ENCODE measurements at regions not wholly inside any gene's neighbourhood (a gene's known extent, or its start where the extent isn't known, plus 50 kb on each side); places are given as distances from the start of the nearest gene placed in this dataset.

GRCh38 chr4:178165251-178165950, 723.2 kb upstream of the AGA start:
- TF ChIP-seq CTCF (IDR thresholded peaks at IDR 0.05; ENCODE audit: control insufficient read depth, insufficient read depth, low read depth, low read length, missing control alignments) = no peak
- no peak overlapping the region for H3K4me3 ChIP-seq (ENCODE audit: control insufficient read depth, low read depth, low read length)
- DNase-seq (ENCODE audit: low read depth) = no peak

- DNase-seq (ENCODE audit: low read depth) = no peak
- no peak overlapping the region for H3K4me3 ChIP-seq (ENCODE audit: control insufficient read depth, low read depth, low read length)
- no peak for TF ChIP-seq CTCF (IDR thresholded peaks at IDR 0.05; ENCODE audit: control insufficient read depth, insufficient read depth, low read depth, low read length, missing control alignments)
Measured at GRCh38 chr4:178165951-178166308, 723.7 kb upstream of the AGA start.

- no peak for TF ChIP-seq CTCF (IDR thresholded peaks at IDR 0.05; ENCODE audit: control insufficient read depth, insufficient read depth, low read depth, low read length, missing control alignments)
- DNase-seq (ENCODE audit: low read depth) = no peak
- no peak overlapping the region for H3K4me3 ChIP-seq (ENCODE audit: control insufficient read depth, low read depth, low read length)
Measured at GRCh38 chr4:178173771-178174170, 731.5 kb upstream of the AGA start.

GRCh38 chr4:178174756-178175155, 732.5 kb upstream of the AGA start:
- H3K4me3 ChIP-seq (ENCODE audit: control insufficient read depth, low read depth, low read length) = no peak overlapping the region
- no peak for DNase-seq (ENCODE audit: low read depth)
- no peak for TF ChIP-seq CTCF (IDR thresholded peaks at IDR 0.05; ENCODE audit: control insufficient read depth, insufficient read depth, low read depth, low read length, missing control alignments)

DNA sequence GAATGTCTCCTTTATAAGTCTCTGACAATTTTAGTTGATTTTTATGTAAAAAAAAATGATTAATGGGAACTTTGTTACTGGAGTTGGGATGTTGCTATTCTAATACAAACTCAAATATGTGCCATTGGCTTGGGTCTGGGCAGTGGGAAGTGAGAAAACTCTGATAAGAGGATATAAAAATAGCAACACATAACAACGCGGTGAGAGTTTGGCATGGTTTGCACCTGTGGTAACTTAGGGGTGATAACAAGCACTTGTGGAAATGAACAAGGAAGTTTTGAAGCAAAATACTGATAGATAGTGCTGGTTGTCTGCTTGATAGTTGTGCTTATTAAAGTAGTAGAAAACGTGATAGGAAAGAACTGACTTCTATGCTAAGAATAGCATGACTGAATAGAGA, 743.3 kb upstream of the AGA start:
- no peak for TF ChIP-seq CTCF (IDR thresholded peaks at IDR 0.05; ENCODE audit: control insufficient read depth, insufficient read depth, low read depth, low read length, missing control alignments)
- no peak overlapping the region for H3K4me3 ChIP-seq (ENCODE audit: control insufficient read depth, low read depth, low read length)
- DNase-seq (ENCODE audit: low read depth) = no peak

DNA sequence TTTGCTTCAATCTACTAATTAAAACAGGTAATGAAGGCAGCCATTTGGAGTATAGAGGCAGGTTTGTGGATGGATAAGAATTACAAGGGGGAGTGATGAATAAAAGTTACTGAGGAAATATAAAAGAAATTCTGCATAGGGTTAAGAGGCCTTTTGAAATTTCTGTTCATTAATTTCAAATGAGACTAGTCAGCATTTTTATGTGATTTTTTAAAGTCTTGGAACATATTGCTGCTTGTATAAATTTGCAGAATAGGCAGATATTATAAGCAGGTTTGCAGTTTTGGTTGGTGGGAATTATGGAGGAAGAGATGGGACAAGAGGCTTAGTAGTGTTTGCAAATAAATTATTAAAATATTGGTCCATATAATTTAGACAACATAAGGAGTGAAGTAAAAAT, 750.4 kb upstream of the AGA start:
- DNase-seq (ENCODE audit: low read depth) = no peak
- no peak for TF ChIP-seq CTCF (IDR thresholded peaks at IDR 0.05; ENCODE audit: control insufficient read depth, insufficient read depth, low read depth, low read length, missing control alignments)
- no peak overlapping the region for H3K4me3 ChIP-seq (ENCODE audit: control insufficient read depth, low read depth, low read length)

Data from AG09309 (cell line).